IMR-90 (cell line): ENCODE measurements at regions not wholly inside any gene's neighbourhood (a gene's known extent, or its start where the extent isn't known, plus 50 kb on each side); places are given as distances from the start of the nearest gene placed in this dataset.

Experiments used
- ATAC-seq: fragments of 200-7000 bp; cut with Tn5 transposase; 2 replicates; pipeline ENCODE4 v1.9.1; 2020; ENCODE audit warnings: low read depth, mild to moderate bottlenecking, moderate library complexity
- BruUV-seq: library from RNA; stranded (reverse); fragments of 400-500 nt; replicated peaks from 2 replicates; lab custom pipeline; 2021; lab: Mats Ljungman, UMichigan
- CTCF ChIA-PET: fragments of 300-600 bp; formaldehyde crosslinking; extraction: SDS; loops from one replicate; lab custom pipeline; 2021; ENCODE audit warnings: antibody characterized with exemption; lab: Yijun Ruan, JAX
- POLR2A ChIA-PET: fragments of 300-600 bp; sonication (Branson Sonifier 250); formaldehyde crosslinking; loops from one replicate; lab custom pipeline; 2022; ENCODE audit warnings: antibody characterized with exemption; ENCODE audit not compliant: unreplicated experiment; lab: Charles Lee
- DNase-seq: peaks from one replicate; pipeline ENCODE4 v3.0.0; 2013
- H2AFZ ChIP-seq: replicated peaks from 2 replicates; pipeline ENCODE3; 2013; ENCODE audit warnings: low read length, mild to moderate bottlenecking; ENCODE audit not compliant: poor library complexity
- H2AK5ac ChIP-seq: 2 replicates; pipeline ENCODE4 v1.6.1; 2013; ENCODE audit warnings: low read depth, low read length, inconsistent platforms
- H2AK9ac ChIP-seq: replicated peaks from 2 replicates; pipeline ENCODE3; 2013; ENCODE audit warnings: mild to moderate bottlenecking, low read depth, low read length, moderate library complexity; ENCODE audit not compliant: poor library complexity
- H2BK120ac ChIP-seq: 2 replicates; pipeline ENCODE4 v1.6.1; 2013; ENCODE audit warnings: low read depth, low read length, inconsistent platforms
- H2BK15ac ChIP-seq: 3 replicates; pipeline ENCODE4 v1.6.1; 2013; ENCODE audit warnings: low read depth, low read length, inconsistent platforms
- H2BK20ac ChIP-seq: 2 replicates; pipeline ENCODE4 v1.6.1; 2013; ENCODE audit warnings: low read depth, mild to moderate bottlenecking, inconsistent platforms, low read length, moderate library complexity
- H2BK5ac ChIP-seq: 2 replicates; pipeline ENCODE4 v1.6.1; 2013; ENCODE audit warnings: mild to moderate bottlenecking, low read depth, low read length, inconsistent platforms; ENCODE audit not compliant: poor library complexity, severe bottlenecking
- H3K14ac ChIP-seq: replicated peaks from 2 replicates; pipeline ENCODE4 v1.6.1; 2013; ENCODE audit warnings: low read depth, low read length, inconsistent platforms
- H3K18ac ChIP-seq: 2 replicates; pipeline ENCODE4 v1.6.1; 2013; ENCODE audit warnings: low read depth, low read length, control low read depth
- H3K23ac ChIP-seq: 2 replicates; pipeline ENCODE4 v1.6.1; 2013; ENCODE audit warnings: low read depth, low read length, inconsistent platforms
- H3K27ac ChIP-seq: 2 replicates; pipeline ENCODE4 v1.5.1; 2013; ENCODE audit warnings: mild to moderate bottlenecking, control low read depth, low read length; ENCODE audit not compliant: insufficient read depth
- H3K27me3 ChIP-seq: 2 replicates; pipeline ENCODE4 v1.6.1; 2013; ENCODE audit warnings: low read length; ENCODE audit not compliant: control insufficient read depth, insufficient read depth
- H3K36me3 ChIP-seq: 2 replicates; pipeline ENCODE4 v1.6.1; 2013; ENCODE audit warnings: low read length, mixed read lengths; ENCODE audit not compliant: control insufficient read depth, insufficient read depth
- H3K4ac ChIP-seq: 2 replicates; pipeline ENCODE4 v1.6.1; 2013; ENCODE audit warnings: low read depth, low read length, inconsistent platforms
- H3K4me1 ChIP-seq: 2 replicates; pipeline ENCODE4 v1.6.1; 2013; ENCODE audit warnings: low read length, mixed read lengths; ENCODE audit not compliant: control insufficient read depth, insufficient read depth
- H3K4me2 ChIP-seq: 2 replicates; pipeline ENCODE4 v1.6.1; 2013; ENCODE audit warnings: low read depth, mild to moderate bottlenecking, control low read depth, low read length, moderate library complexity
- H3K4me3 ChIP-seq: 2 replicates; pipeline ENCODE4 v1.5.1; 2013; ENCODE audit warnings: low read depth, mild to moderate bottlenecking, control low read depth, low read length, moderate library complexity; ENCODE audit not compliant: insufficient read depth
- H3K56ac ChIP-seq: 2 replicates; pipeline ENCODE4 v1.6.1; 2013; ENCODE audit warnings: low read length, inconsistent platforms; ENCODE audit not compliant: insufficient read depth; ENCODE audit errors: extremely low read depth
- H3K79me1 ChIP-seq, 2 experiments: 2 replicates each; pipeline ENCODE4 v1.6.1; 2013; ENCODE audit warnings: low read length in 2 of 2, inconsistent platforms in 1 of 2, low read depth in 1 of 2
- H3K9ac ChIP-seq: 2 replicates; pipeline ENCODE4 v1.6.1; 2013; ENCODE audit warnings: low read depth, low read length, control low read depth
- H3K9me1 ChIP-seq: 2 replicates; pipeline ENCODE4 v1.6.1; 2013; ENCODE audit warnings: low read length, inconsistent platforms; ENCODE audit not compliant: insufficient read depth
- H3K9me3 ChIP-seq: 2 replicates; pipeline ENCODE4 v1.6.1; 2013; ENCODE audit warnings: low read length; ENCODE audit not compliant: control insufficient read depth, insufficient read depth
- H4K20me1 ChIP-seq: 2 replicates; pipeline ENCODE4 v1.6.1; 2013; ENCODE audit warnings: low read length, inconsistent platforms; ENCODE audit not compliant: insufficient read depth
- H4K5ac ChIP-seq: 2 replicates; pipeline ENCODE4 v1.6.1; 2013; ENCODE audit warnings: mild to moderate bottlenecking, low read depth, low read length, control low read depth
- H4K8ac ChIP-seq, 2 experiments: 2 replicates each; pipeline ENCODE4 v1.6.1; 2013; ENCODE audit warnings: low read depth in 2 of 2, low read length in 2 of 2, control low read depth in 1 of 2, inconsistent platforms in 1 of 2
- H4K91ac ChIP-seq: 2 replicates; pipeline ENCODE4 v1.6.1; 2013; ENCODE audit warnings: low read depth, low read length, inconsistent platforms; ENCODE audit not compliant: insufficient read depth
- BHLHE40 ChIP-seq: fragments of 150-350 bp; IDR thresholded peaks from 2 replicates; pipeline ENCODE4 v1.6.1; 2016; ENCODE audit warnings: mild to moderate bottlenecking, low read depth, low read length
- CEBPB ChIP-seq: IDR thresholded peaks from 2 replicates; pipeline ENCODE4 v1.6.1; 2012; ENCODE audit warnings: low read depth, low read length, improper control_type of control experiment
- CHD1 ChIP-seq: IDR thresholded peaks from 2 replicates; pipeline ENCODE4 v1.6.1; 2012; ENCODE audit warnings: low read depth, low read length, improper control_type of control experiment
- CTCF ChIP-seq: conservative IDR thresholded peaks from 2 replicates; pipeline ENCODE4 v1.5.1; 2012; ENCODE audit warnings: mild to moderate bottlenecking, low read depth, low read length, improper control_type of control experiment
- ELK1 ChIP-seq: fragments of 150-350 bp; IDR thresholded peaks from 2 replicates; pipeline ENCODE4 v1.6.1; 2016; ENCODE audit warnings: low read depth, mild to moderate bottlenecking, low read length, moderate library complexity, borderline replicate concordance
- FOS ChIP-seq: fragments of 150-350 bp; IDR thresholded peaks from 2 replicates; pipeline ENCODE4 v1.6.1; 2016; ENCODE audit warnings: low read depth, low read length
- MAFK ChIP-seq: IDR thresholded peaks from 2 replicates; pipeline ENCODE4 v1.6.1; 2012; ENCODE audit warnings: low read depth, low read length, improper control_type of control experiment
- MAZ ChIP-seq: IDR thresholded peaks from 2 replicates; pipeline ENCODE4 v1.6.1; 2012; ENCODE audit warnings: low read depth, mild to moderate bottlenecking, low read length, improper control_type of control experiment, moderate library complexity, borderline replicate concordance
- MXI1 ChIP-seq: IDR thresholded peaks from 2 replicates; pipeline ENCODE4 v1.6.1; 2012; ENCODE audit warnings: low read depth, mild to moderate bottlenecking, low read length, moderate library complexity, borderline replicate concordance
- NFE2L2 ChIP-seq: fragments of 150-350 bp; IDR thresholded peaks from 2 replicates; pipeline ENCODE4 v1.6.1; 2016; ENCODE audit warnings: low read depth, mild to moderate bottlenecking, low read length
- POLR2A ChIP-seq: IDR thresholded peaks from 2 replicates; pipeline ENCODE4 v1.6.1; 2012; ENCODE audit warnings: mild to moderate bottlenecking, low read depth, low read length
- RAD21 ChIP-seq: IDR thresholded peaks from 2 replicates; pipeline ENCODE4 v1.6.1; 2012; ENCODE audit warnings: low read length, improper control_type of control experiment
- RCOR1 ChIP-seq: IDR thresholded peaks from 2 replicates; pipeline ENCODE4 v1.6.1; 2012; ENCODE audit warnings: mild to moderate bottlenecking, low read length, improper control_type of control experiment; ENCODE audit not compliant: insufficient replicate concordance
- RFX5 ChIP-seq: IDR thresholded peaks from 2 replicates; pipeline ENCODE4 v1.8.0; 2012; ENCODE audit warnings: low read depth, mild to moderate bottlenecking, low read length, moderate library complexity
- SMC3 ChIP-seq: fragments of 150-350 bp; IDR thresholded peaks from 2 replicates; pipeline ENCODE4 v1.6.1; 2016; ENCODE audit warnings: low read depth, mild to moderate bottlenecking, antibody characterized with exemption, low read length, moderate library complexity
- USF2 ChIP-seq: fragments of 150-350 bp; IDR thresholded peaks from 2 replicates; pipeline ENCODE4 v1.6.1; 2017; ENCODE audit warnings: mild to moderate bottlenecking, antibody characterized with exemption, low read length, low read depth
- WGBS, 2 experiments: methylation state at CpG; one replicate each; pipeline versions ENCODE4 v1.1.5 to v1.1.7; 2013; ENCODE audit warnings: missing lambda C conversion rate in 2 of 2; ENCODE audit not compliant: insufficient read length in 1 of 2; ENCODE audit errors: extremely low coverage in 2 of 2; 5-methylcytosine and 5-hydroxymethylcytosine counted together
- dilution Hi-C: fragments of 300-500 bp; cut with HindIII; formaldehyde crosslinking; loops from one replicate; pipeline ENCODE4 v1.14.3; 2018; ENCODE audit warnings: low sequenced_read_pairs; ENCODE audit not compliant: unreplicated experiment
- in situ Hi-C: fragments of 300-500 bp; cut with MboI; formaldehyde crosslinking; loops from 3 replicates; pipeline ENCODE4 v1.14.3; 2019; ENCODE audit warnings: low sequenced_read_pairs, inconsistent platforms, mixed read lengths
- intact Hi-C: fragments of 100-400 bp; cut with micrococcal nuclease; formaldehyde crosslinking; loops from 2 replicates; pipeline ENCODE4 v1.10.0; 2022

GRCh38 chr12:74441872-74442271 lies 95.8 kb upstream of the ATXN7L3B start:
- CTCF ChIA-PET: no interaction called here

More at GRCh38 chr12:74441872-74442271, 95.8 kb upstream of the ATXN7L3B start:
- in situ Hi-C loops: no loop called here
- H3K18ac ChIP-seq: no peak overlapping the region
- H3K14ac ChIP-seq: no peak overlapping the region
- H2BK120ac ChIP-seq: no peak overlapping the region
- no peak overlapping the region for H2BK20ac ChIP-seq
- H3K56ac ChIP-seq: no peak overlapping the region
- no peak overlapping the region for H2AK9ac ChIP-seq
- dilution Hi-C loops: no loop called here
- H3K9me1 ChIP-seq: no peaks in the 10 kb centered on the region
- H2AFZ ChIP-seq: no peak overlapping the region
- POLR2A ChIA-PET: no interaction called here
- H3K27me3 ChIP-seq: no peaks in the 10 kb centered on the region
- H4K20me1 ChIP-seq: no peaks in the 10 kb centered on the region
- DNase-seq (no peak), ATAC-seq (no peak)
- H3K79me1 ChIP-seq: no peaks in the 10 kb centered on the region
- no peak overlapping the region for H3K27ac ChIP-seq
- no peak overlapping the region for H2AK5ac ChIP-seq
- H4K91ac ChIP-seq: no peak overlapping the region
- H4K8ac ChIP-seq: no peak overlapping the region
- BruUV-seq: no TSS peak
- H3K36me3 ChIP-seq: no peaks in the 10 kb centered on the region
- H3K9ac ChIP-seq: no peak overlapping the region
- H2BK5ac ChIP-seq: no peak overlapping the region
- H4K5ac ChIP-seq: no peak overlapping the region
- H3K23ac ChIP-seq: no peak overlapping the region
- no peaks in the 10 kb centered on the region for H3K4me1 ChIP-seq
- H3K4me3 ChIP-seq: no peak overlapping the region
- H2BK15ac ChIP-seq: no peak overlapping the region
- TF ChIP-seq CEBPB: no peak
- TF ChIP-seq ELK1: no peak
- TF ChIP-seq MAZ: no peak
- no peak for TF ChIP-seq USF2
- TF ChIP-seq FOS: no peak
- no peak for TF ChIP-seq RCOR1
- no peak for TF ChIP-seq RFX5
- no peak for TF ChIP-seq NFE2L2
- TF ChIP-seq MXI1: no peak
- TF ChIP-seq SMC3: no peak
- TF ChIP-seq RAD21: no peak
- TF ChIP-seq MAFK: no peak
- TF ChIP-seq POLR2A: no peak
- no peak for TF ChIP-seq BHLHE40
- TF ChIP-seq CTCF: no peak
- TF ChIP-seq CHD1: no peak
- no peak overlapping the region for H3K4ac ChIP-seq
- WGBS, 2 experiments: 17% methylated on average over 1 of the region's 4 CpGs; no CpG with 5 or more reads in 1 of the 2 experiments
- H3K9me3 ChIP-seq: no peaks in the 10 kb centered on the region
- intact Hi-C loops: no loop called here
- H3K4me2 ChIP-seq: no peak overlapping the region
